Natural killer cell treated with Interleukin-12 subunit alpha and Interleukin-12 subunit beta and Interleukin-15 and Interleukin-18, amount 100 ng/mL, for 72 hours (primary cell): ENCODE measurements at regions not wholly inside any gene's neighbourhood (a gene's known extent, or its start where the extent isn't known, plus 50 kb on each side); places are given as distances from the start of the nearest gene placed in this dataset.
A peak's percentile ranks its signal among the peaks of the same experiment; 100 is the strongest.
"Not testable (repeated sequence)": the region's sequence is repeated elsewhere in the genome, so short reads cannot be mapped to it uniquely, and the experiment has no call there.

Source experiments
- ATAC-seq, 2 donors: fragments of 150-1000 bp; cut with Tn5 transposase in 1 of 2; sonication (Bioruptor Pico), chemical (Tn5 transposase) in 1 of 2; 2 replicates each; pipeline ENCODE4 v1.10.0; 2021
- DNase-seq: peaks from one replicate; pipeline ENCODE4 v3.0.0; 2022; ENCODE audit warnings: low spot score
- H3K27ac Mint-ChIP-seq, 2 donors: 1 replicate in 1 of 2; 2 replicates in 1 of 2; pipeline ENCODE4 v1.8.0; 2022; ENCODE audit warnings: mixed read lengths in 2 of 2, mild to moderate bottlenecking in 1 of 2, moderate library complexity in 1 of 2
- H3K27me3 Mint-ChIP-seq, 2 donors: 1 replicate in 1 of 2; 2 replicates in 1 of 2; pipeline ENCODE4 v1.8.0; 2022; ENCODE audit warnings: mixed read lengths in 2 of 2
- H3K36me3 Mint-ChIP-seq: one replicate; pipeline ENCODE4 v1.8.0; 2022; ENCODE audit warnings: mixed read lengths
- H3K4me1 Mint-ChIP-seq, 2 donors: 1 replicate in 1 of 2; 2 replicates in 1 of 2; pipeline ENCODE4 v1.8.0; 2022; ENCODE audit warnings: low read depth in 2 of 2, mixed read lengths in 2 of 2, mild to moderate bottlenecking in 1 of 2
- H3K4me3 Mint-ChIP-seq: one replicate; pipeline ENCODE4 v1.8.0; 2022; ENCODE audit warnings: mixed read lengths
- H3K9me3 Mint-ChIP-seq: 2 replicates; pipeline ENCODE4 v1.8.0; 2022; ENCODE audit warnings: mixed read lengths

GRCh38 chr2:11088821-11089220 lies 66.4 kb upstream of the SLC66A3 start:
- H3K9me3 Mint-ChIP-seq, H3K36me3 Mint-ChIP-seq, ATAC-seq, H3K27me3 Mint-ChIP-seq, H3K4me3 Mint-ChIP-seq, H3K4me1 Mint-ChIP-seq, DNase-seq, H3K27ac Mint-ChIP-seq: not testable (repeated sequence)

GRCh38 chr2:11090187-11090586 lies 65.1 kb upstream of the SLC66A3 start:
- H3K36me3 Mint-ChIP-seq: no peaks in the 10 kb centered on the region

GRCh38 chr2:11092701-11093335 lies 62.4 kb upstream of the SLC66A3 start:
- H3K36me3 Mint-ChIP-seq: no peaks in the 10 kb centered on the region
- H3K27me3 Mint-ChIP-seq: peaks cover 0 to 5% of the 10 kb centered on the region in 2 donors
- no peak overlapping the region for H3K27ac Mint-ChIP-seq
- no peaks in the 10 kb centered on the region for H3K9me3 Mint-ChIP-seq
- no peak overlapping the region for H3K4me3 Mint-ChIP-seq
- no peak for DNase-seq
- peak in 1 of 2 donors; percentile 45 for ATAC-seq
- H3K4me1 Mint-ChIP-seq: no peaks in the 10 kb centered on the region

More at GRCh38 chr2:11090187-11090586, 65.1 kb upstream of the SLC66A3 start:
- Mint-ChIP-seq H3K4me3 (no peak overlapping the region), H3K27me3 (peaks cover 0 to 4% of the 10 kb centered on the region in 2 donors), H3K27ac (no peak overlapping the region), H3K9me3 (no peaks in the 10 kb centered on the region), H3K4me1 (no peaks in the 10 kb centered on the region)
- no peak for ATAC-seq
- no peak for DNase-seq

- DNase-seq (no peak), ATAC-seq (peak; percentile 35 to 43)
- H3K27me3 Mint-ChIP-seq: peaks cover 0 to 5% of the 10 kb centered on the region in 2 donors
- no peaks in the 10 kb centered on the region for H3K36me3 Mint-ChIP-seq
- H3K27ac Mint-ChIP-seq: no peak overlapping the region
- H3K4me3 Mint-ChIP-seq: no peak overlapping the region
- no peaks in the 10 kb centered on the region for H3K9me3 Mint-ChIP-seq
- no peaks in the 10 kb centered on the region for H3K4me1 Mint-ChIP-seq
Measured at GRCh38 chr2:11093467-11093866, 61.8 kb upstream of the SLC66A3 start.

- DNase-seq: no peak
- no peaks in the 10 kb centered on the region for H3K4me1 Mint-ChIP-seq
- peaks cover 0 to 5% of the 10 kb centered on the region in 2 donors for H3K27me3 Mint-ChIP-seq
- no peaks in the 10 kb centered on the region for H3K36me3 Mint-ChIP-seq
- H3K9me3 Mint-ChIP-seq: no peaks in the 10 kb centered on the region
- no peak overlapping the region for H3K27ac Mint-ChIP-seq
- no peak overlapping the region for H3K4me3 Mint-ChIP-seq
- ATAC-seq: peak in 1 of 2 donors; percentile 26
Measured at GRCh38 chr2:11094021-11094810, 61.1 kb upstream of the SLC66A3 start.

- no peak for DNase-seq
- no peaks in the 10 kb centered on the region for H3K9me3 Mint-ChIP-seq
- no peaks in the 10 kb centered on the region for H3K4me1 Mint-ChIP-seq
- no peak overlapping the region for H3K27ac Mint-ChIP-seq
- H3K4me3 Mint-ChIP-seq: no peak overlapping the region
- H3K36me3 Mint-ChIP-seq: no peaks in the 10 kb centered on the region
- ATAC-seq: no peak
- H3K27me3 Mint-ChIP-seq: peaks cover 0 to 11% of the 10 kb centered on the region in 2 donors
Measured at GRCh38 chr2:11096591-11096990, 58.7 kb upstream of the SLC66A3 start.

- peaks cover 0 to 11% of the 10 kb centered on the region in 2 donors for H3K27me3 Mint-ChIP-seq
- DNase-seq (no peak), ATAC-seq (no peak)
- no peak overlapping the region for H3K27ac Mint-ChIP-seq
- no peaks in the 10 kb centered on the region for H3K9me3 Mint-ChIP-seq
- H3K36me3 Mint-ChIP-seq: no peaks in the 10 kb centered on the region
- H3K4me1 Mint-ChIP-seq: no peaks in the 10 kb centered on the region
- H3K4me3 Mint-ChIP-seq: no peak overlapping the region
Measured at GRCh38 chr2:11097038-11097720, 58.1 kb upstream of the SLC66A3 start.

- Mint-ChIP-seq H3K4me1 (no peaks in the 10 kb centered on the region), H3K27me3 (peaks cover 0 to 11% of the 10 kb centered on the region in 2 donors)
Measured at GRCh38 chr2:11097854-11098387, 57.3 kb upstream of the SLC66A3 start.

GRCh38 chr2:11099122-11100065 lies 55.9 kb upstream of the SLC66A3 start:
- H3K36me3 Mint-ChIP-seq: no peaks in the 10 kb centered on the region
- H3K4me3 Mint-ChIP-seq: no peak overlapping the region
- no peak for DNase-seq
- peaks cover 0 to 14% of the 10 kb centered on the region in 2 donors for H3K27me3 Mint-ChIP-seq
- no peak overlapping the region for H3K27ac Mint-ChIP-seq
- ATAC-seq: no peak
- peaks cover 0 to 8% of the 10 kb centered on the region in 2 donors for H3K4me1 Mint-ChIP-seq
- H3K9me3 Mint-ChIP-seq: no peaks in the 10 kb centered on the region

More at GRCh38 chr2:11097854-11098387, 57.3 kb upstream of the SLC66A3 start:
- Mint-ChIP-seq H3K9me3 (no peaks in the 10 kb centered on the region), H3K4me3 (no peak overlapping the region), H3K27ac (no peak overlapping the region), H3K36me3 (no peaks in the 10 kb centered on the region)
- DNase-seq: no peak
- no peak for ATAC-seq

- Mint-ChIP-seq H3K27me3 (peaks cover 0 to 13% of the 10 kb centered on the region in 2 donors), H3K4me1 (peaks cover 2 to 12% of the 10 kb centered on the region in 2 donors), H3K27ac (no peak overlapping the region), H3K36me3 (no peaks in the 10 kb centered on the region), H3K4me3 (no peak overlapping the region), H3K9me3 (no peaks in the 10 kb centered on the region)
- ATAC-seq (no peak), DNase-seq (no peak)
Measured at GRCh38 chr2:11100130-11100529, 55.1 kb upstream of the SLC66A3 start.

GRCh38 chr2:11100976-11101375 lies 54.3 kb upstream of the SLC66A3 start:
- H3K4me3 Mint-ChIP-seq: no peak overlapping the region
- peaks cover 0 to 9% of the 10 kb centered on the region in 2 donors for H3K27me3 Mint-ChIP-seq
- DNase-seq (no peak), ATAC-seq (no peak)
- no peaks in the 10 kb centered on the region for H3K36me3 Mint-ChIP-seq
- H3K9me3 Mint-ChIP-seq: no peaks in the 10 kb centered on the region
- H3K4me1 Mint-ChIP-seq: peaks cover 2 to 12% of the 10 kb centered on the region in 2 donors
- H3K27ac Mint-ChIP-seq: no peak overlapping the region

GRCh38 chr2:11101430-11101829 lies 53.8 kb upstream of the SLC66A3 start:
- no peaks in the 10 kb centered on the region for H3K36me3 Mint-ChIP-seq
- peaks cover 0 to 9% of the 10 kb centered on the region in 2 donors for H3K27me3 Mint-ChIP-seq
- ATAC-seq (no peak), DNase-seq (no peak)
- H3K9me3 Mint-ChIP-seq: no peaks in the 10 kb centered on the region
- no peak overlapping the region for H3K4me3 Mint-ChIP-seq
- peaks cover 2 to 12% of the 10 kb centered on the region in 2 donors for H3K4me1 Mint-ChIP-seq
- H3K27ac Mint-ChIP-seq: no peak overlapping the region

GRCh38 chr2:11102466-11102865 lies 52.8 kb upstream of the SLC66A3 start:
- Mint-ChIP-seq H3K36me3 (no peaks in the 10 kb centered on the region), H3K27me3 (peaks cover 0 to 9% of the 10 kb centered on the region in 2 donors), H3K9me3 (no peaks in the 10 kb centered on the region), H3K4me1 (peaks cover 2 to 12% of the 10 kb centered on the region in 2 donors), H3K4me3 (no peak overlapping the region), H3K27ac (no peak overlapping the region)
- no peak for DNase-seq
- no peak for ATAC-seq
